ENCODE measurements at regions not wholly inside any gene's neighbourhood (a gene's known extent, or its start where the extent isn't known, plus 50 kb on each side); places are given as distances from the start of the nearest gene placed in this dataset.
A peak's percentile ranks its signal among the peaks of the same experiment; 100 is the strongest.

DNA sequence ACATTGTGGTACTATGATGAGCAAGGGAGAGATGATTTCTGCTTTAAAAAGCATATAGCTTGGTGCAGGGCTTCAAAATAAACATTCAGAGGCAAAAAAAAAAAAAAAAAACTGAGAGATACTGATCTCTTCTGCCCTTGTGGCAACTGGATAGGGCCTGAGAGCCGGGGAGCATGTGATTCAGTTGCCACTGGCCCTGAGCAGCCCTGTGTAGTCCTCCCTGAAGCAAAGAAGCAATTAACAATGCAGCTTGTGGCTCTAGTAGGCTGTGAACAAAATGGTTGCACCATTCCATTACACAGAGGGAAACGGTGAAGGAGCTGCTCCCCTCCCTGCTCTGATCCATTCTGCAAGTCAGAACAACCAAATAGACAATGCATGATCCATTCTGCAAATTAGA is 347.5 kb upstream of the DAB2 start:
- no peaks in the 10 kb centered on the region for H3K27me3 ChIP-seq
- no peak overlapping the region for H3K4me3 ChIP-seq
- ATAC-seq (no peak), DNase-seq (no peak)
- no peak for TF ChIP-seq POLR2A (IDR thresholded peaks at IDR 0.05)
- TF ChIP-seq, protein P1, sequence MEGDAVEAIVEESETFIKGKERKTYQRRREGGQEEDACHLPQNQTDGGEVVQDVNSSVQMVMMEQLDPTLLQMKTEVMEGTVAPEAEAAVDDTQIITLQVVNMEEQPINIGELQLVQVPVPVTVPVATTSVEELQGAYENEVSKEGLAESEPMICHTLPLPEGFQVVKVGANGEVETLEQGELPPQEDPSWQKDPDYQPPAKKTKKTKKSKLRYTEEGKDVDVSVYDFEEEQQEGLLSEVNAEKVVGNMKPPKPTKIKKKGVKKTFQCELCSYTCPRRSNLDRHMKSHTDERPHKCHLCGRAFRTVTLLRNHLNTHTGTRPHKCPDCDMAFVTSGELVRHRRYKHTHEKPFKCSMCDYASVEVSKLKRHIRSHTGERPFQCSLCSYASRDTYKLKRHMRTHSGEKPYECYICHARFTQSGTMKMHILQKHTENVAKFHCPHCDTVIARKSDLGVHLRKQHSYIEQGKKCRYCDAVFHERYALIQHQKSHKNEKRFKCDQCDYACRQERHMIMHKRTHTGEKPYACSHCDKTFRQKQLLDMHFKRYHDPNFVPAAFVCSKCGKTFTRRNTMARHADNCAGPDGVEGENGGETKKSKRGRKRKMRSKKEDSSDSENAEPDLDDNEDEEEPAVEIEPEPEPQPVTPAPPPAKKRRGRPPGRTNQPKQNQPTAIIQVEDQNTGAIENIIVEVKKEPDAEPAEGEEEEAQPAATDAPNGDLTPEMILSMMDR (IDR thresholded peaks at IDR 0.05): no peak
- no peak overlapping the region for H3K27ac ChIP-seq
- intact Hi-C loops (cut with DNase I): no loop called here
- H3K9me3 ChIP-seq: peaks cover 0 to 3% (median 0%) of the 10 kb centered on the region in 12 donors
- H3K36me3 ChIP-seq: no peaks in the 10 kb centered on the region
- WGBS, 4 donors: 55 to 68% (median 62%) methylated on average over 2 of the region's 2 CpGs
- H3K4me1 ChIP-seq: no peaks in the 10 kb centered on the region

DNA sequence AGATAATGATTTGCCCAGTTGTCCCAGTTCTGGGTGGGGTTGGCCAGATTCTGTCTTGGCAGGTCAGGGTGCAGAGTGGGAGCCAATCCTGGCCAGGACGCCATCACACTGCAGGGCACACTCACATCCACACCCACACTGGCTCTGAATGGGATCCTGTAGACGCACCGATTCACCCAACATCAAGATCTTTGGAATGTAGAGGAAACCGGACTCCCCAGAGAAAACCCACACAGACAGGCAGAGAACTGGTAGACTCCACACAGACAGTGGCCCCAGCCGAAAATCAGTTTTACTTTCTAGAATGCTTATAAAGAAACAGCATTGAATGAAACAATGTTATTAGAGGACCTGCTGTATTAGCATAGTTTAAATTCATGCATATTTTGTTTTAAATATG is 343.1 kb upstream of the DAB2 start:
- intact Hi-C loops (cut with DNase I): no loop called here
- no peaks in the 10 kb centered on the region for H3K36me3 ChIP-seq
- peaks cover 0 to 3% (median 0%) of the 10 kb centered on the region in 12 donors for H3K9me3 ChIP-seq
- H3K27me3 ChIP-seq: no peaks in the 10 kb centered on the region
- H3K4me3 ChIP-seq: no peak overlapping the region
- TF ChIP-seq, protein P1 (IDR thresholded peaks at IDR 0.05): no peak
- TF ChIP-seq POLR2A (IDR thresholded peaks at IDR 0.05): no peak
- ATAC-seq: no peak
- no peak for DNase-seq
- no peak overlapping the region for H3K27ac ChIP-seq
- no peaks in the 10 kb centered on the region for H3K4me1 ChIP-seq
- WGBS, 4 donors: 76 to 88% (median 78%) methylated on average over 5 of the region's 5 CpGs

DNA sequence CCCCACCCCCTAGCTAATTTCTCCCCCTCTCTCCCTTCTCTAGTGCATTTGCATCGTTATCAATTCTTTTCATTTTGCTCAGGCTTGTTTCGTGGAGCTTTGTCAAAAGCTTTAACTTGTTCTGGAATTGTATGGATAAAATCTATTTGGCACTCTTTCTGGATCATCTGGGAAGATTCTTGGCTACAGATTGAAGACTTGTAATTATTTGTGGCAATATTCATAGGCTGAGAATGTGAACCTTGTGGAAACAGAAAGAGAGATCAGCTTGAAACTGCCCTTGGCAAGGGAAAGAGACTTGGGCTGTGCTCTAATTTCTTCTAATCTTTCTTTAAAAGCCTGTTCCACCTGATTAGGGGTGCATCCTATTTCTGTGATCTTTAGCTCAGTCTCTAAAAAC is 340.6 kb upstream of the DAB2 start:
- H3K36me3 ChIP-seq: no peaks in the 10 kb centered on the region
- 35 to 58% (median 44%) methylated on average over 2 of the region's 2 CpGs for WGBS, 4 donors
- H3K4me3 ChIP-seq: no peak overlapping the region
- DNase-seq (no peak), ATAC-seq (no peak)
- peaks cover 0 to 3% (median 0%) of the 10 kb centered on the region in 12 donors for H3K9me3 ChIP-seq
- intact Hi-C loops (cut with DNase I): no loop called here
- no peaks in the 10 kb centered on the region for H3K27me3 ChIP-seq
- H3K4me1 ChIP-seq: no peaks in the 10 kb centered on the region
- TF ChIP-seq, protein P1 (IDR thresholded peaks at IDR 0.05): no peak
- TF ChIP-seq POLR2A (IDR thresholded peaks at IDR 0.05): no peak
- H3K27ac ChIP-seq: peak overlapping the region in 1 of 12 donors; percentile 33

DNA sequence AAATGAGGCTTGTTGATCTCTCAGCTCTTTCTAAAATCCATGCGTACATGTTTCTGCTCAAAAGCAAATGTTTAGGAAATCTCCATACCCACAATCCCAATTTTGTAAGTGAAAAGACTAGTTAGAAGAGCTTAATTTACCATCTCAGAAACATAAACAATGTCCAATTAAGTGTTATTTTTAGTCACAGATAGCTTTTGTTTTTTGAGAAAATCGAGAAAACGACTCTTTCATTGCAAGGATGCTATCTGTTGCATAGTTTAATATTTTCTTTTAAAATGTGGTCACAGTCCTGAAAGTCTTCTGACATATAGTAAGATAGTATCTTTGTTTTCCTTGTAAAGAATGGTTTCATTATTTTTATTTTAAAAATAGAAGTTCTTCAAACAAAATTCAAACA is 338.0 kb upstream of the DAB2 start:
- Histone ChIP-seq H3K27me3 (no peaks in the 10 kb centered on the region), H3K9me3 (peaks cover 0 to 3% (median 0%) of the 10 kb centered on the region in 12 donors), H3K27ac (peak overlapping the region in 1 of 12 donors; percentile 35), H3K4me1 (peaks cover 0 to 8% (median 0%) of the 10 kb centered on the region in 12 donors), H3K36me3 (no peaks in the 10 kb centered on the region), H3K4me3 (no peak overlapping the region)
- DNase-seq (no peak), ATAC-seq (no peak)
- TF ChIP-seq POLR2A (IDR thresholded peaks at IDR 0.05): no peak
- TF ChIP-seq, protein P1 (IDR thresholded peaks at IDR 0.05): no peak
- 71 to 79% (median 76%) methylated on average over 3 of the region's 3 CpGs for WGBS, 4 donors
- intact Hi-C loops (cut with DNase I): no loop called here

All from heart left ventricle (tissue), 16 donors.